DOHH2 (cell line): ENCODE measurements at regions not wholly inside any gene's neighbourhood (a gene's known extent, or its start where the extent isn't known, plus 50 kb on each side); places are given as distances from the start of the nearest gene placed in this dataset.

Source experiments
- EZH2phosphoT487 ChIP-seq: fragments of 200-600 bp; sonication (generic); IDR thresholded peaks from 2 replicates; pipeline ENCODE4 v1.6.1; 2017; ENCODE audit warnings: borderline replicate concordance, mild to moderate bottlenecking, antibody characterized with exemption, low read length, moderate library complexity, mixed read lengths
- TF ChIP-seq, protein P1 (sequence below): fragments of 200-600 bp; sonication (generic); IDR thresholded peaks from one replicate; pipeline ENCODE4 v1.5.1; 2014; ENCODE audit warnings: antibody characterized with exemption, mild to moderate bottlenecking, low read depth, low read length; ENCODE audit not compliant: poor library complexity, severe bottlenecking

DNA sequence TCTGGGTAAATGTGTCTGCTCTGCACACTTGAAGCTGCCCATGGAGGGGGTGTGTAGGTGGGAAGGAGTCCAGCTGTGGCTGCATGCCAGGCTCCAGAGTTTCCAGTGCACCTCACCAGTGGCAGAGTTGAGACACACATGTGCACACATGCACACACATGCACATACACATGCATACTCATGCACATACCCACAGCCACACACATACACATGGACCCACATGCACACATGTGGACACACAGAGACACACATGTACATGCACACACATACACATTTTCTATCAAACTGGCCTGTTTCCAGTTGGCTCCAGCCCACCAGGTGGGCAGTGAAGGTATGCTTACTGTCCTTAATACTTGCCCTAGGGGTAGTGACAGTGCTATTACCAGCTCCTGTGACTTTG lies 99.7 kb downstream of the RAMP3 start:
- TF ChIP-seq, protein P1, sequence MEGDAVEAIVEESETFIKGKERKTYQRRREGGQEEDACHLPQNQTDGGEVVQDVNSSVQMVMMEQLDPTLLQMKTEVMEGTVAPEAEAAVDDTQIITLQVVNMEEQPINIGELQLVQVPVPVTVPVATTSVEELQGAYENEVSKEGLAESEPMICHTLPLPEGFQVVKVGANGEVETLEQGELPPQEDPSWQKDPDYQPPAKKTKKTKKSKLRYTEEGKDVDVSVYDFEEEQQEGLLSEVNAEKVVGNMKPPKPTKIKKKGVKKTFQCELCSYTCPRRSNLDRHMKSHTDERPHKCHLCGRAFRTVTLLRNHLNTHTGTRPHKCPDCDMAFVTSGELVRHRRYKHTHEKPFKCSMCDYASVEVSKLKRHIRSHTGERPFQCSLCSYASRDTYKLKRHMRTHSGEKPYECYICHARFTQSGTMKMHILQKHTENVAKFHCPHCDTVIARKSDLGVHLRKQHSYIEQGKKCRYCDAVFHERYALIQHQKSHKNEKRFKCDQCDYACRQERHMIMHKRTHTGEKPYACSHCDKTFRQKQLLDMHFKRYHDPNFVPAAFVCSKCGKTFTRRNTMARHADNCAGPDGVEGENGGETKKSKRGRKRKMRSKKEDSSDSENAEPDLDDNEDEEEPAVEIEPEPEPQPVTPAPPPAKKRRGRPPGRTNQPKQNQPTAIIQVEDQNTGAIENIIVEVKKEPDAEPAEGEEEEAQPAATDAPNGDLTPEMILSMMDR: no peak
- TF ChIP-seq EZH2phosphoT487: no peak
